ENCODE measurements at regions not wholly inside any gene's neighbourhood (a gene's known extent, or its start where the extent isn't known, plus 50 kb on each side); places are given as distances from the start of the nearest gene placed in this dataset.
"Not testable (repeated sequence)": the region's sequence is repeated elsewhere in the genome, so short reads cannot be mapped to it uniquely, and the experiment has no call there.

GRCh38 chrX:13378562-13379518 is 59.0 kb upstream of the ATXN3L start:
- not testable (repeated sequence) for DNase-seq

- peak; percentile 6 for DNase-seq
These were observed 57.7 kb upstream of the ATXN3L start for GRCh38 chrX:13377550-13377934.

- DNase-seq, result peak; percentile 15
These were observed 57.1 kb upstream of the ATXN3L start for GRCh38 chrX:13376857-13377549.

- DNase-seq, result not testable (repeated sequence)
These were observed 55.7 kb upstream of the ATXN3L start for GRCh38 chrX:13375596-13375995.

GRCh38 chrX:13374364-13374763 is 54.5 kb upstream of the ATXN3L start:
- no peak for DNase-seq

GRCh38 chrX:13373431-13374187 is 53.8 kb upstream of the ATXN3L start:
- no peak for DNase-seq

- no peak for DNase-seq
These were observed 53.2 kb upstream of the ATXN3L start for GRCh38 chrX:13373027-13373426.

- no peak for DNase-seq
These were observed 52.5 kb upstream of the ATXN3L start for GRCh38 chrX:13372203-13372980.

GRCh38 chrX:13371186-13371585 is 51.3 kb upstream of the ATXN3L start:
- DNase-seq, result no peak

- DNase-seq, result no peak
These were observed 50.9 kb upstream of the ATXN3L start for GRCh38 chrX:13370713-13371112.
